NT2/D1 (cell line): ENCODE measurements at regions not wholly inside any gene's neighbourhood (a gene's known extent, or its start where the extent isn't known, plus 50 kb on each side); places are given as distances from the start of the nearest gene placed in this dataset.

Experiments
- DNase-seq: peaks from one replicate; pipeline ENCODE4 v3.0.0-alpha.2; 2011; ENCODE audit warnings: low read depth, low spot score
- H3K27me3 ChIP-seq: 2 replicates; pipeline ENCODE4 v1.6.0; 2011; ENCODE audit warnings: mild to moderate bottlenecking; ENCODE audit not compliant: insufficient read length, insufficient read depth
- H3K36me3 ChIP-seq: 2 replicates; pipeline ENCODE4 v1.6.1; 2011; ENCODE audit warnings: mild to moderate bottlenecking, low read length, mixed read lengths; ENCODE audit not compliant: insufficient read depth, insufficient read length
- H3K4me1 ChIP-seq: 2 replicates; pipeline ENCODE4 v1.5.1; 2011; ENCODE audit not compliant: insufficient read depth, insufficient read length
- H3K4me3 ChIP-seq: 2 replicates; pipeline ENCODE4 v1.5.1; 2011; ENCODE audit warnings: low read depth; ENCODE audit not compliant: insufficient read length
- H3K9ac ChIP-seq: 2 replicates; pipeline ENCODE4 v1.6.0; 2011; ENCODE audit warnings: low read depth; ENCODE audit not compliant: insufficient read length
- H3K9me3 ChIP-seq: 2 replicates; pipeline ENCODE4 v1.5.1; 2011; ENCODE audit warnings: mild to moderate bottlenecking, low read length; ENCODE audit not compliant: insufficient read depth
- SUZ12 ChIP-seq: IDR thresholded peaks from 2 replicates; pipeline ENCODE4 v1.6.1; 2011; ENCODE audit not compliant: insufficient read length, insufficient read depth; ENCODE audit errors: extremely low read depth
- YY1 ChIP-seq: IDR thresholded peaks from 2 replicates; pipeline ENCODE4 v1.6.1; 2011; ENCODE audit not compliant: insufficient read length, insufficient read depth
- ZNF274 ChIP-seq: IDR thresholded peaks from 2 replicates; pipeline ENCODE4 v1.6.1; 2011; ENCODE audit warnings: mild to moderate bottlenecking, low read depth, low read length

DNA sequence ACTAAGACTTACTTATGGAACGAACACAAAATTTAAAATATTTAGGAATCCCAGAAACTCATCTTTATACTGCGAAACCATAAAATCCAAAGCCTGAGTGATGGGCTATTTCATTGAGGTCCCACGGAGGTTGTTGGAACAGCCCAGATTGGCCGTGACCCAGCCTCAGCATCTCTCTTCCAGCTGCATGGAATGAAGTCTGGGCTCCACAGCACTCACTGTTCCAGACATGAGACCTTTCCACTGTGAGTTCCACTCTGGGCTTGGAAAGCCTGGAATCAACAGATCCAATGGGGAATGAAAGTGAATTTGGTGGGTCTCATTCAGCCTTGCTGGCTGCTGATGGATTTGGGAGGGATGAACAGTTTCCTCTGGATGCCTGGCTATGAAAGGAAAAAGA, 184.9 kb downstream of the EMX2 start:
- H3K4me1 ChIP-seq: peaks cover 3% of the 10 kb centered on the region
- H3K36me3 ChIP-seq: no peaks in the 10 kb centered on the region
- no peak overlapping the region for H3K4me3 ChIP-seq
- no peaks in the 10 kb centered on the region for H3K9me3 ChIP-seq
- TF ChIP-seq YY1: no peak
- TF ChIP-seq ZNF274: no peak
- TF ChIP-seq SUZ12: no peak
- no peak overlapping the region for H3K9ac ChIP-seq
- no peak for DNase-seq
- no peaks in the 10 kb centered on the region for H3K27me3 ChIP-seq

DNA sequence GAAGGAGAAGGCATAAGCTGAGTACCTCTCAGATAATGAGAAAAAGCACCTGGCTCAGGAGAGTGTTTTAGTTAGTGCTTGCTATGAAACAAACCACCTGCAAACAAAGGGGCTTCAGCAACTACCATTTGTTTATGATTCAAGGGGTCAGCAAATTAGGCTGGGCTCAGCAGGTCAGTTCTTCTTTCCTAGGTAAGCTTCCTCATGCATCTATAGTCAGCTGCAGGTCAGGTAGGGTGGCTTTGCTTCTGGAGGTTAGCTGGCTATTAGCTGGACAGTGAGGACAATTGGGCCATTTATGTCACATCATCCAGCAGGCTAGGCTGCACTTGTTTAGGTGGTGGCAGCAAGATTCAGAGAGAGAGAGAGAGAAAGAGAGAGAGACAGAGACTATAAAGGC, 185.5 kb downstream of the EMX2 start:
- no peak for DNase-seq
- Histone ChIP-seq H3K9ac (no peak overlapping the region), H3K36me3 (no peaks in the 10 kb centered on the region), H3K9me3 (no peaks in the 10 kb centered on the region), H3K27me3 (no peaks in the 10 kb centered on the region), H3K4me1 (no peaks in the 10 kb centered on the region), H3K4me3 (no peak overlapping the region)
- TF ChIP-seq ZNF274: no peak
- TF ChIP-seq YY1: no peak
- no peak for TF ChIP-seq SUZ12

DNA sequence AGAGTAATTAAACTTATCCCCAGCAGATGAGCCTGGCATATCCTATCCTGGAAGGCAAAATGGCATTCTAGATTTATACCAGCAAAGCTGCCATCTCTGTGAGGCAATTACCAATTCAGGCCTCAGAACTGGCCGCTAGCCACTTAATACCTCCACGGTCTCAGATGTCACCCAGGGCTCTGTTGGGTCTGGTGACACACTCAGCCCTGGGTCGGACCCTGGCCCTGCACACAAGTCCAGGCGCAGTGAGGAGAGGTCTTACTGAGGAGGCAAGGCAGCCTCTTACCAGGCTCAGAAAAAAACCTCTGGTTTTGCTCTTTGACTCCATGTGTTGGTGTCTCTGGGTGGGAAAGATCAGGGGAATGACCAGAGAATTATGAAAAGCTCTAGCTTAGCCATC, 186.6 kb downstream of the EMX2 start:
- Histone ChIP-seq H3K27me3 (peaks cover 5% of the 10 kb centered on the region), H3K9ac (no peak overlapping the region), H3K4me3 (no peak overlapping the region), H3K9me3 (no peaks in the 10 kb centered on the region), H3K36me3 (no peaks in the 10 kb centered on the region), H3K4me1 (no peaks in the 10 kb centered on the region)
- TF ChIP-seq SUZ12: no peak
- no peak for TF ChIP-seq ZNF274
- no peak for TF ChIP-seq YY1
- no peak for DNase-seq

DNA sequence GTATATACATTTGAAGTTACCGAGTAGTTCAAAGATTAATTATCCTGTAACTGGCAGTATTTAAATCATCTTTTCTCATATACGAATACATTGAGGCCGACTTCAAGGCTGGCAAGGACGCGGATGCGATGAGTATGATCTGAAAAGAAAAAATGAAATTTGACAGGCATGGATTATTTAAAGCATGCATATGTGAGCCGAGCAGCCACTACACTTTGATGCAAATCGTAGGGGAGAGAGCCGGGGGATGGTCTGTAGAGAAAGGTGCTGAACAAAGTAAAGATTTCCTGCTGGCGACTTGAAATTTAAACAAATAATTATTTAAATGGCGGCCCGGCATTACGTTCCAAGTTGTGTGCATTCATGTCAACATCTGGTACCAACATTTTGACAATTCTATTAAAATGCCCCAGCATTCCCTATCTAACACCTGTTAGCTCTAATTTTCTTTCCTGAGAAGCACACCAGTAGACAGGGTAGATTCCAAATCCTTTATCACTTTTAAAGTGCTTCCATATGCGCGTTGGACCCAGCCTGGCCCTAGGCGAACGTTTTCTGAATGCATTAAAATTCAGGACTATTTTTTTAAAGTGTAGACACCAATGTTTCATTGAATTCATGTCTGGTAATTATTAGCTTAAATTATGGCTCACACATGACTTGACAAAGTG, 188.7 kb downstream of the EMX2 start:
- Histone ChIP-seq H3K4me3 (no peak overlapping the region), H3K9me3 (no peaks in the 10 kb centered on the region), H3K36me3 (no peaks in the 10 kb centered on the region), H3K4me1 (no peaks in the 10 kb centered on the region), H3K27me3 (peaks cover 26% of the 10 kb centered on the region), H3K9ac (no peak overlapping the region)
- no peak for DNase-seq
- no peak for TF ChIP-seq SUZ12
- no peak for TF ChIP-seq YY1
- no peak for TF ChIP-seq ZNF274

DNA sequence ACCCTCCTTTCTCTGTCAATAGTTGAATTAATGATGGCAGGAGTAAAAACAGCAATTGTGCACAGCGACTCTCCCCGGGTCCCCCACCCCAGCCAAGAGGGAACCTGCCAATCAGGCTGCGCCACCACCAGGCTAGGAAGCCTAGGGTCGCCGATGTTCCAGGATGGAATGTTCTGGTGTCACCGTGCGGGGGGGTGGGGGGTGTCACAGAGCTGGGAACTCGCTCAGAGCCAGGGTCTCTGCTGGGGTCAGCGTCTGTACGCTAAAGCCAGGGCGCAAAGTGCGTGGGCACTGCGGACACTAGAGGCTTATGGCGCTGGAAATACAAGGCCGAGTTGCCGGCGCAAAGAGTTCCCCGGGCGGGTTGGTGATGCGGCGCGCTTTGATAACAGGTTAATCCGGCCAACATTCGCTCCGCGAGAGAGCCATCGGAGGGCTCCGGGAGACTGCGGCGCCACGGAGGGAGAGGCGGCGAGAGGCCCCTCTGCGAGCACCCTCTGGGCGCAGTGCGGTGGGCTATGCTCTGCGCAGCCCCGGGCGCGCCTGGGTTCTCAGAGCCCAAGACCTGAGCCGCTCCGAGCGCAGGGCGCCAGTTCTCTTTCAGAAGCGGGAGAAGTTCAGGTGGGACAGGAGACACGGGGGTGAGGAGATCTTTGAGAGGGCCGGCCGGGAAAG, 192.3 kb downstream of the EMX2 start:
- Histone ChIP-seq H3K27me3 (peaks cover 30% of the 10 kb centered on the region), H3K36me3 (no peaks in the 10 kb centered on the region), H3K9ac (no peak overlapping the region), H3K4me1 (no peaks in the 10 kb centered on the region), H3K9me3 (no peaks in the 10 kb centered on the region), H3K4me3 (peak overlapping the region; percentile 22)
- TF ChIP-seq YY1 (no peak), ZNF274 (no peak), SUZ12 (no peak)
- no peak for DNase-seq

DNA sequence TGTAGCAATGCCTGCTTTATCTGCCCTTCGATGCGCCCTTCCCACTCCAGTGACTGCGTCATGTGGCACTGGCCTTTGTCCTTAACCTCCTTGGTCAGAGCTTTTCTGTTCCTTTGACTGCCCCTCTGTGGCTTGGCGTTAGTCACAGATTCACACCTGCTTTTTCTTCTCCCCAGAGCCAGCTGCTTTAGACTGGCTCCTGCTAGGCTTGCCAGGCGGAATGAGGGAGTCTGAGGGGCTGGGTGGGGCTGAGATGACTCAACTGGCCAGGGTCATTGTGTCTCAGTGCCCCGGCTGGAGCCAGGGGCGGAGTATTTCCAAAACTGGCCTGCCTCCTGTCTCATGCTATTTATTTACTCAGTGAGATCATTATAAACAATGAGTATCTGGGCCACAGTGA, 194.1 kb downstream of the EMX2 start:
- DNase-seq: no peak
- no peak for TF ChIP-seq YY1
- TF ChIP-seq ZNF274: no peak
- TF ChIP-seq SUZ12: no peak

DNA sequence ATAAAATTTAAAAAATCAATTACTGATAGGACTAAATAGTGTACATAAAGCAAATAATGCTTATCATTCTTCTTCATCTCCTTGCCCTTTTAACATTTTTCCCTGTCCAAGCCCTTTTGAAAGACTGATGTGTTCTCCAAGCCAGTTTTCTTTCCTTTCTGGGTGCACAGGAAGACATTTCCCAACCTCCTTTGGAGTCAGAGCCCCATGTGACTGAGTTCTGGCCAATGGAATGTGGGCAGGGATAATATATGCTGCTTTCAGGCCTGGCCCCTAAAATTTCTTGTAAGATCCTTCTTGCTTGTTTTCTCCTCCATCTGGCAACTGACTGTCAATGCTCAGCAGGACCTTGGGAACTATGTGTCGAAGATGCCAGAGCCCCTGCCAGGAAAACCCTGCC, 197.5 kb downstream of the EMX2 start:
- no peak for DNase-seq
- no peak for TF ChIP-seq SUZ12
- no peak for TF ChIP-seq YY1
- no peak for TF ChIP-seq ZNF274
- no peak overlapping the region for H3K9ac ChIP-seq

More for the DNA sequence above, 194.1 kb downstream of the EMX2 start:
- Histone ChIP-seq H3K36me3 (no peaks in the 10 kb centered on the region), H3K9me3 (no peaks in the 10 kb centered on the region), H3K4me3 (no peak overlapping the region), H3K9ac (no peak overlapping the region), H3K27me3 (peaks cover 30% of the 10 kb centered on the region), H3K4me1 (peaks cover 3% of the 10 kb centered on the region)

More for the DNA sequence above, 197.5 kb downstream of the EMX2 start:
- Histone ChIP-seq H3K27me3 (peaks cover 16% of the 10 kb centered on the region), H3K4me3 (no peak overlapping the region), H3K9me3 (no peaks in the 10 kb centered on the region), H3K36me3 (no peaks in the 10 kb centered on the region), H3K4me1 (peaks cover 3% of the 10 kb centered on the region)
